IMR-90 (cell line): ENCODE measurements at regions not wholly inside any gene's neighbourhood (a gene's known extent, or its start where the extent isn't known, plus 50 kb on each side); places are given as distances from the start of the nearest gene placed in this dataset.
"Not testable (repeated sequence)": the region's sequence is repeated elsewhere in the genome, so short reads cannot be mapped to it uniquely, and the experiment has no call there.

Experiments
- ATAC-seq: fragments of 200-7000 bp; cut with Tn5 transposase; 2 replicates; pipeline ENCODE4 v1.9.1; 2020; ENCODE audit warnings: low read depth, mild to moderate bottlenecking, moderate library complexity
- BruUV-seq: library from RNA; stranded (reverse); fragments of 400-500 nt; replicated peaks from 2 replicates; lab custom pipeline; 2021; lab: Mats Ljungman, UMichigan
- CTCF ChIA-PET: fragments of 300-600 bp; formaldehyde crosslinking; extraction: SDS; loops from one replicate; lab custom pipeline; 2021; ENCODE audit warnings: antibody characterized with exemption; lab: Yijun Ruan, JAX
- POLR2A ChIA-PET: fragments of 300-600 bp; sonication (Branson Sonifier 250); formaldehyde crosslinking; loops from one replicate; lab custom pipeline; 2022; ENCODE audit warnings: antibody characterized with exemption; ENCODE audit not compliant: unreplicated experiment; lab: Charles Lee
- DNase-seq: peaks from one replicate; pipeline ENCODE4 v3.0.0; 2013
- H2AFZ ChIP-seq: replicated peaks from 2 replicates; pipeline ENCODE3; 2013; ENCODE audit warnings: low read length, mild to moderate bottlenecking; ENCODE audit not compliant: poor library complexity
- H2AK5ac ChIP-seq: 2 replicates; pipeline ENCODE4 v1.6.1; 2013; ENCODE audit warnings: low read depth, low read length, inconsistent platforms
- H2AK9ac ChIP-seq: replicated peaks from 2 replicates; pipeline ENCODE3; 2013; ENCODE audit warnings: mild to moderate bottlenecking, low read depth, low read length, moderate library complexity; ENCODE audit not compliant: poor library complexity
- H2BK120ac ChIP-seq: 2 replicates; pipeline ENCODE4 v1.6.1; 2013; ENCODE audit warnings: low read depth, low read length, inconsistent platforms
- H2BK15ac ChIP-seq: 3 replicates; pipeline ENCODE4 v1.6.1; 2013; ENCODE audit warnings: low read depth, low read length, inconsistent platforms
- H2BK20ac ChIP-seq: 2 replicates; pipeline ENCODE4 v1.6.1; 2013; ENCODE audit warnings: low read depth, mild to moderate bottlenecking, inconsistent platforms, low read length, moderate library complexity
- H2BK5ac ChIP-seq: 2 replicates; pipeline ENCODE4 v1.6.1; 2013; ENCODE audit warnings: mild to moderate bottlenecking, low read depth, low read length, inconsistent platforms; ENCODE audit not compliant: poor library complexity, severe bottlenecking
- H3K14ac ChIP-seq: replicated peaks from 2 replicates; pipeline ENCODE4 v1.6.1; 2013; ENCODE audit warnings: low read depth, low read length, inconsistent platforms
- H3K18ac ChIP-seq: 2 replicates; pipeline ENCODE4 v1.6.1; 2013; ENCODE audit warnings: low read depth, low read length, control low read depth
- H3K23ac ChIP-seq: 2 replicates; pipeline ENCODE4 v1.6.1; 2013; ENCODE audit warnings: low read depth, low read length, inconsistent platforms
- H3K27ac ChIP-seq: 2 replicates; pipeline ENCODE4 v1.5.1; 2013; ENCODE audit warnings: mild to moderate bottlenecking, control low read depth, low read length; ENCODE audit not compliant: insufficient read depth
- H3K27me3 ChIP-seq: 2 replicates; pipeline ENCODE4 v1.6.1; 2013; ENCODE audit warnings: low read length; ENCODE audit not compliant: control insufficient read depth, insufficient read depth
- H3K36me3 ChIP-seq: 2 replicates; pipeline ENCODE4 v1.6.1; 2013; ENCODE audit warnings: low read length, mixed read lengths; ENCODE audit not compliant: control insufficient read depth, insufficient read depth
- H3K4ac ChIP-seq: 2 replicates; pipeline ENCODE4 v1.6.1; 2013; ENCODE audit warnings: low read depth, low read length, inconsistent platforms
- H3K4me1 ChIP-seq: 2 replicates; pipeline ENCODE4 v1.6.1; 2013; ENCODE audit warnings: low read length, mixed read lengths; ENCODE audit not compliant: control insufficient read depth, insufficient read depth
- H3K4me2 ChIP-seq: 2 replicates; pipeline ENCODE4 v1.6.1; 2013; ENCODE audit warnings: low read depth, mild to moderate bottlenecking, control low read depth, low read length, moderate library complexity
- H3K4me3 ChIP-seq: 2 replicates; pipeline ENCODE4 v1.5.1; 2013; ENCODE audit warnings: low read depth, mild to moderate bottlenecking, control low read depth, low read length, moderate library complexity; ENCODE audit not compliant: insufficient read depth
- H3K56ac ChIP-seq: 2 replicates; pipeline ENCODE4 v1.6.1; 2013; ENCODE audit warnings: low read length, inconsistent platforms; ENCODE audit not compliant: insufficient read depth; ENCODE audit errors: extremely low read depth
- H3K79me1 ChIP-seq, 2 experiments: 2 replicates each; pipeline ENCODE4 v1.6.1; 2013; ENCODE audit warnings: low read length in 2 of 2, inconsistent platforms in 1 of 2, low read depth in 1 of 2
- H3K9ac ChIP-seq: 2 replicates; pipeline ENCODE4 v1.6.1; 2013; ENCODE audit warnings: low read depth, low read length, control low read depth
- H3K9me1 ChIP-seq: 2 replicates; pipeline ENCODE4 v1.6.1; 2013; ENCODE audit warnings: low read length, inconsistent platforms; ENCODE audit not compliant: insufficient read depth
- H3K9me3 ChIP-seq: 2 replicates; pipeline ENCODE4 v1.6.1; 2013; ENCODE audit warnings: low read length; ENCODE audit not compliant: control insufficient read depth, insufficient read depth
- H4K20me1 ChIP-seq: 2 replicates; pipeline ENCODE4 v1.6.1; 2013; ENCODE audit warnings: low read length, inconsistent platforms; ENCODE audit not compliant: insufficient read depth
- H4K5ac ChIP-seq: 2 replicates; pipeline ENCODE4 v1.6.1; 2013; ENCODE audit warnings: mild to moderate bottlenecking, low read depth, low read length, control low read depth
- H4K8ac ChIP-seq, 2 experiments: 2 replicates each; pipeline ENCODE4 v1.6.1; 2013; ENCODE audit warnings: low read depth in 2 of 2, low read length in 2 of 2, control low read depth in 1 of 2, inconsistent platforms in 1 of 2
- H4K91ac ChIP-seq: 2 replicates; pipeline ENCODE4 v1.6.1; 2013; ENCODE audit warnings: low read depth, low read length, inconsistent platforms; ENCODE audit not compliant: insufficient read depth
- WGBS, 2 experiments: methylation state at CpG; one replicate each; pipeline versions ENCODE4 v1.1.5 to v1.1.7; 2013; ENCODE audit warnings: missing lambda C conversion rate in 2 of 2; ENCODE audit not compliant: insufficient read length in 1 of 2; ENCODE audit errors: extremely low coverage in 2 of 2; 5-methylcytosine and 5-hydroxymethylcytosine counted together
- dilution Hi-C: fragments of 300-500 bp; cut with HindIII; formaldehyde crosslinking; loops from one replicate; pipeline ENCODE4 v1.14.3; 2018; ENCODE audit warnings: low sequenced_read_pairs; ENCODE audit not compliant: unreplicated experiment
- in situ Hi-C: fragments of 300-500 bp; cut with MboI; formaldehyde crosslinking; loops from 3 replicates; pipeline ENCODE4 v1.14.3; 2019; ENCODE audit warnings: low sequenced_read_pairs, inconsistent platforms, mixed read lengths
- intact Hi-C: fragments of 100-400 bp; cut with micrococcal nuclease; formaldehyde crosslinking; loops from 2 replicates; pipeline ENCODE4 v1.10.0; 2022

- H3K14ac ChIP-seq, H2BK5ac ChIP-seq, H3K27ac ChIP-seq, intact Hi-C loops, H3K36me3 ChIP-seq, H4K8ac ChIP-seq, H4K20me1 ChIP-seq, H2AFZ ChIP-seq, H3K27me3 ChIP-seq, H3K4ac ChIP-seq, H3K4me1 ChIP-seq, in situ Hi-C loops, H2AK5ac ChIP-seq, H2BK15ac ChIP-seq, H2BK120ac ChIP-seq, dilution Hi-C loops, H3K56ac ChIP-seq, H4K91ac ChIP-seq, H2BK20ac ChIP-seq, H2AK9ac ChIP-seq, H3K23ac ChIP-seq, H3K79me1 ChIP-seq, POLR2A ChIA-PET, H3K9me1 ChIP-seq, H3K18ac ChIP-seq, H4K5ac ChIP-seq, BruUV-seq, CTCF ChIA-PET, H3K9me3 ChIP-seq: not testable (repeated sequence)
- Histone ChIP-seq H3K9ac (peak overlapping the region; percentile 80), H3K4me3 (peak overlapping the region; percentile 73), H3K4me2 (peak overlapping the region; percentile 91)
- peak; percentile 43 for DNase-seq
- 7% methylated on average over 6 of the region's 34 CpGs; no CpG with 5 or more reads in 1 of the 2 experiments for WGBS, 2 experiments
- ATAC-seq = peak; percentile 100
Measured at GRCh38 chr2:89585558-89585920, 894.1 kb downstream of the RPIA start.

- H3K27ac ChIP-seq, H3K79me1 ChIP-seq, H3K27me3 ChIP-seq, H3K23ac ChIP-seq, H3K4me3 ChIP-seq, CTCF ChIA-PET, H3K56ac ChIP-seq, H2AK9ac ChIP-seq, H3K4me2 ChIP-seq, H3K9me3 ChIP-seq, H2AK5ac ChIP-seq, H2BK5ac ChIP-seq, H3K9ac ChIP-seq, H3K14ac ChIP-seq, H4K8ac ChIP-seq, H2AFZ ChIP-seq, H4K5ac ChIP-seq, H4K20me1 ChIP-seq, H3K18ac ChIP-seq, in situ Hi-C loops, H3K4ac ChIP-seq, POLR2A ChIA-PET, intact Hi-C loops, H2BK120ac ChIP-seq, H3K4me1 ChIP-seq, BruUV-seq, DNase-seq, H4K91ac ChIP-seq, dilution Hi-C loops, ATAC-seq, H2BK15ac ChIP-seq, H3K36me3 ChIP-seq, H2BK20ac ChIP-seq, H3K9me1 ChIP-seq: not testable (repeated sequence)
- no CpG with 5 or more reads among the region's 4 CpGs for WGBS, 2 experiments
Measured at GRCh38 chr2:89599843-89600242, 908.4 kb downstream of the RPIA start.
